ENCODE measurements at regions not wholly inside any gene's neighbourhood (a gene's known extent, or its start where the extent isn't known, plus 50 kb on each side); places are given as distances from the start of the nearest gene placed in this dataset.

DNA sequence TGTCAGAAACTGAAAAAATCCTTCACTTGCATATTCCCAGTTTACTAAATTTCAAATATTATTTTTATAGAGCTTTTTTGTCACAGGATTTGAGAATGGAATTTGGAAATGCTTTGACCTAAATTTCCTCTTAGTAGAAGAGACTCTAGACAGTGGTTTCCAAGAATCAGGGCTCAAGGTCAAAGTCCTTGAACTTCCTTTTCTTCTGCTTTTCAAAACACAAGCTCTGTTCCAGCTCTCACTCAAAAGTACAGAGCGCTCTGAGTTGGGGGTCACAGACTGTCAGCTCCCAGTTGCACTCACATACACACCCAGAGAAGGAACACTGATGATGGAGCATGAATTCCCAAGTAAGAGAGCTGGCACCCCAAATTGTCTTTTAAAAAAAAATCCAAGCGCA is 394.2 kb downstream of the MLLT3 start:
- H2BK120ac ChIP-seq (replicated peaks; ENCODE audit: low read depth, low read length), result no peak overlapping the region
- no peaks in the 10 kb centered on the region for H3K79me1 ChIP-seq (ENCODE audit: low read depth, low read length)
- no peak overlapping the region for H2BK5ac ChIP-seq (ENCODE audit: low read depth, low read length)
- H4K20me1 ChIP-seq (replicated peaks in 1 of 2; ENCODE audit: control insufficient read depth in 1 of 2, insufficient read depth in 2 of 2, low read length in 2 of 2), result no peaks in the 10 kb centered on the region
- H3K4me3 ChIP-seq (ENCODE audit: extremely low read depth in 1 of 4, insufficient read depth in 2 of 4, low read depth in 3 of 4, low read length in 4 of 4), result no peak overlapping the region
- H2AFZ ChIP-seq (ENCODE audit: low read length), result no peak overlapping the region
- POLR2A ChIA-PET (ENCODE audit: partially characterized antibody), result no interaction called here
- H3K23me2 ChIP-seq (ENCODE audit: low read depth, low read length), result no peaks in the 10 kb centered on the region
- H3K4me1 ChIP-seq (replicated peaks in 1 of 4; ENCODE audit: control insufficient read depth in 3 of 4, insufficient read depth in 4 of 4, low read length in 3 of 4), result no peaks in the 10 kb centered on the region
- TF ChIP-seq SIRT6 (IDR thresholded peaks at IDR 0.05; ENCODE audit: low read length) (no peak), GABPA (IDR thresholded peaks at IDR 0.05; ENCODE audit: borderline replicate concordance, insufficient read depth, low read length) (no peak), KDM5A (IDR thresholded peaks at IDR 0.05; ENCODE audit: low read length) (no peak), SAP30 (IDR thresholded peaks at IDR 0.05; ENCODE audit: insufficient read depth, insufficient replicate concordance, low read length) (no peak), CBX5 (IDR thresholded peaks at IDR 0.05; ENCODE audit: low read depth, low read length) (no peak)
- no peak overlapping the region for H4K5ac ChIP-seq (ENCODE audit: insufficient read length, low read depth, low read length)
- H3K27me3 ChIP-seq (replicated peaks in 1 of 4; ENCODE audit: control insufficient read depth in 3 of 4, extremely low read depth in 1 of 4, insufficient read depth in 3 of 4, low read length in 3 of 4), result no peaks in the 10 kb centered on the region
- H3K4me2 ChIP-seq (ENCODE audit: insufficient read depth in 1 of 2, low read depth in 2 of 2, low read length in 2 of 2), result no peak overlapping the region
- no peak overlapping the region for H2BK15ac ChIP-seq (ENCODE audit: low read length)
- no peak overlapping the region for H2BK20ac ChIP-seq (ENCODE audit: low read length)
- no peak overlapping the region for H4K91ac ChIP-seq (replicated peaks; ENCODE audit: insufficient read length, low read length)
- H3K18ac ChIP-seq (ENCODE audit: extremely low read depth, low read length), result no peak overlapping the region
- FAIRE-seq (no peak), DNase-seq (ENCODE audit: low read depth in 1 of 2, low spot score in 2 of 2) (no peak)
- H3K23ac ChIP-seq (ENCODE audit: insufficient read length), result no peak overlapping the region
- no peak overlapping the region for H4K8ac ChIP-seq (ENCODE audit: extremely low read depth, insufficient read depth, low read length)
- no peak overlapping the region for H3K27ac ChIP-seq (ENCODE audit: low read depth, low read length)
- H3K14ac ChIP-seq (ENCODE audit: insufficient read length), result no peak overlapping the region
- no peak overlapping the region for H2AK5ac ChIP-seq (ENCODE audit: low read depth, low read length)
- no peak overlapping the region for H3K9ac ChIP-seq (replicated peaks in 1 of 4; ENCODE audit: extremely low read depth in 1 of 4, low read depth in 3 of 4, low read length in 3 of 4)
- no peaks in the 10 kb centered on the region for H3K79me2 ChIP-seq (ENCODE audit: control insufficient read depth in 1 of 2, insufficient read depth in 2 of 2, low read length in 2 of 2)
- H3K36me3 ChIP-seq (ENCODE audit: control insufficient read depth in 2 of 4, insufficient read depth in 4 of 4, low read length in 3 of 4), result no peaks in the 10 kb centered on the region
- H3K56ac ChIP-seq (replicated peaks; ENCODE audit: insufficient read length, low read depth, low read length), result no peak overlapping the region
- H2BK12ac ChIP-seq (ENCODE audit: low read depth, low read length), result no peak overlapping the region
- 87% methylated on average over 2 of the region's 2 CpGs; no CpG with 5 or more reads in 1 of the 2 experiments for WGBS, 2 experiments (ENCODE audit: extremely low coverage in 1 of 2, insufficient coverage in 1 of 2, insufficient read length in 1 of 2, insufficient replicate concordance in 2 of 2, low coverage in 1 of 2, low lambda C conversion rate in 2 of 2, missing lambda C conversion rate in 1 of 2)
- H3K4ac ChIP-seq (replicated peaks; ENCODE audit: insufficient read length, low read depth, low read length), result no peak overlapping the region
- H3K9me3 ChIP-seq (ENCODE audit: insufficient read depth in 2 of 2, low read depth in 1 of 2, low read length in 1 of 2), result no peaks in the 10 kb centered on the region
- CTCF ChIA-PET (ENCODE audit: partially characterized antibody), result interaction anchor here (1.5 kb wide), 1 partner anchor 18 kb away, joined by 3 read pairs; no protein-coding TSS in a partner anchor

All from H1 (cell line).